Smooth muscle cell (in vitro differentiated cells): ENCODE measurements at regions not wholly inside any gene's neighbourhood (a gene's known extent, or its start where the extent isn't known, plus 50 kb on each side); places are given as distances from the start of the nearest gene placed in this dataset.

Experiments
- DNase-seq: peaks from one replicate; lab custom pipeline; 2025; ENCODE audit not compliant: unreplicated experiment; lab: John Stamatoyannopoulos, UW
- H2AFZ ChIP-seq: fragments of 200-600 bp; sonication (generic); 2 replicates; pipeline ENCODE4 v1.6.0; 2016; ENCODE audit warnings: antibody characterized with exemption, low read depth, mild to moderate bottlenecking
- H3F3A ChIP-seq: fragments of 200-600 bp; sonication (generic); 2 replicates; pipeline ENCODE4 v1.6.0; 2017; ENCODE audit warnings: antibody characterized with exemption, low read depth
- H3K27ac ChIP-seq: fragments of 200-600 bp; sonication (generic); 2 replicates; pipeline ENCODE4 v1.5.1; 2016; ENCODE audit warnings: low read depth, mild to moderate bottlenecking
- H3K27me3 ChIP-seq: fragments of 200-600 bp; sonication (generic); 2 replicates; pipeline ENCODE4 v1.6.1; 2016; ENCODE audit warnings: low read depth, mild to moderate bottlenecking
- H3K36me3 ChIP-seq: fragments of 200-600 bp; sonication (generic); 2 replicates; pipeline ENCODE4 v1.5.1; 2016; ENCODE audit warnings: low read depth
- H3K4me1 ChIP-seq: fragments of 200-600 bp; sonication (generic); 2 replicates; pipeline ENCODE4 v1.5.1; 2016; ENCODE audit warnings: low read depth
- H3K4me2 ChIP-seq: fragments of 200-600 bp; sonication (generic); 2 replicates; pipeline ENCODE4 v1.6.0; 2016; ENCODE audit warnings: mild to moderate bottlenecking
- H3K4me3 ChIP-seq: fragments of 200-600 bp; sonication (generic); 2 replicates; pipeline ENCODE4 v1.5.1; 2016; ENCODE audit warnings: mild to moderate bottlenecking
- H3K79me2 ChIP-seq: fragments of 200-600 bp; sonication (generic); 2 replicates; pipeline ENCODE4 v1.6.0; 2016; ENCODE audit warnings: low read depth, mild to moderate bottlenecking
- H3K9ac ChIP-seq: fragments of 200-600 bp; sonication (generic); 2 replicates; pipeline ENCODE4 v1.6.0; 2016; ENCODE audit warnings: low read depth
- H3K9me3 ChIP-seq: fragments of 200-600 bp; sonication (generic); replicated peaks from 2 replicates; pipeline ENCODE4 v1.5.1; 2016; ENCODE audit warnings: low read depth
- H4K20me1 ChIP-seq: fragments of 200-600 bp; sonication (generic); 2 replicates; pipeline ENCODE4 v1.6.0; 2016; ENCODE audit warnings: low read depth
- WGBS: methylation state at CpG from one replicate; pipeline ENCODE4 v1.1.7; 2016; ENCODE audit warnings: low lambda C conversion rate; 5-methylcytosine and 5-hydroxymethylcytosine counted together
- TF ChIP-seq, protein P1 (sequence below): fragments of 200-600 bp; sonication (generic); IDR thresholded peaks from 2 replicates; pipeline ENCODE4 v1.5.1; 2017; ENCODE audit warnings: borderline replicate concordance, mild to moderate bottlenecking, antibody characterized with exemption; ENCODE audit not compliant: insufficient read depth, poor library complexity, severe bottlenecking

DNA sequence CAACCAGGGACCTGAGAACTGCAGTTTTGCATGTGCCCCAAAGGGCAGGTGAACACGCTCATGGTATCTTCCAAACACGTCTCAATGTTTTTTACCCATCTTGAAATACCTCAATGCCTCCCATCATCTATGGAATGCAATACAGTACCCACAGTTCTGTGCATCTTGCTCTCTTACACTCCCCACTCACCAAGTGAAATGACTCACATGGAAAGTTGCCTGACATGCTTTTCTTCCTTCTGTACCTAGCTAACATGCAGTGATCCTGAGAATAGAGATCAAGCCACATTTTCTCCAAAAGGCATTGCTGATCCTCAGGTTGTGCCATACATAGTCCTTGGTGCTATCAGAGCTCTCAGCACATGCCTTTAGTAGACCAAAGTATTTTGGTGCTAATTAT, 373.9 kb downstream of the GPD2 start:
- 91% methylated on average over 2 of the region's 2 CpGs for WGBS
- TF ChIP-seq, protein P1, sequence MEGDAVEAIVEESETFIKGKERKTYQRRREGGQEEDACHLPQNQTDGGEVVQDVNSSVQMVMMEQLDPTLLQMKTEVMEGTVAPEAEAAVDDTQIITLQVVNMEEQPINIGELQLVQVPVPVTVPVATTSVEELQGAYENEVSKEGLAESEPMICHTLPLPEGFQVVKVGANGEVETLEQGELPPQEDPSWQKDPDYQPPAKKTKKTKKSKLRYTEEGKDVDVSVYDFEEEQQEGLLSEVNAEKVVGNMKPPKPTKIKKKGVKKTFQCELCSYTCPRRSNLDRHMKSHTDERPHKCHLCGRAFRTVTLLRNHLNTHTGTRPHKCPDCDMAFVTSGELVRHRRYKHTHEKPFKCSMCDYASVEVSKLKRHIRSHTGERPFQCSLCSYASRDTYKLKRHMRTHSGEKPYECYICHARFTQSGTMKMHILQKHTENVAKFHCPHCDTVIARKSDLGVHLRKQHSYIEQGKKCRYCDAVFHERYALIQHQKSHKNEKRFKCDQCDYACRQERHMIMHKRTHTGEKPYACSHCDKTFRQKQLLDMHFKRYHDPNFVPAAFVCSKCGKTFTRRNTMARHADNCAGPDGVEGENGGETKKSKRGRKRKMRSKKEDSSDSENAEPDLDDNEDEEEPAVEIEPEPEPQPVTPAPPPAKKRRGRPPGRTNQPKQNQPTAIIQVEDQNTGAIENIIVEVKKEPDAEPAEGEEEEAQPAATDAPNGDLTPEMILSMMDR = no peak
- H3K4me1 ChIP-seq = no peaks in the 10 kb centered on the region
- no peaks in the 10 kb centered on the region for H3K36me3 ChIP-seq
- H3K27me3 ChIP-seq = no peaks in the 10 kb centered on the region
- H4K20me1 ChIP-seq = no peaks in the 10 kb centered on the region
- H3K27ac ChIP-seq = no peak overlapping the region
- H3K4me2 ChIP-seq = no peak overlapping the region
- no peak for DNase-seq
- H3K79me2 ChIP-seq = no peaks in the 10 kb centered on the region
- no peaks in the 10 kb centered on the region for H3K9me3 ChIP-seq
- H2AFZ ChIP-seq = no peak overlapping the region
- no peak overlapping the region for H3K9ac ChIP-seq
- no peak overlapping the region for H3K4me3 ChIP-seq
- no peaks in the 10 kb centered on the region for H3F3A ChIP-seq

DNA sequence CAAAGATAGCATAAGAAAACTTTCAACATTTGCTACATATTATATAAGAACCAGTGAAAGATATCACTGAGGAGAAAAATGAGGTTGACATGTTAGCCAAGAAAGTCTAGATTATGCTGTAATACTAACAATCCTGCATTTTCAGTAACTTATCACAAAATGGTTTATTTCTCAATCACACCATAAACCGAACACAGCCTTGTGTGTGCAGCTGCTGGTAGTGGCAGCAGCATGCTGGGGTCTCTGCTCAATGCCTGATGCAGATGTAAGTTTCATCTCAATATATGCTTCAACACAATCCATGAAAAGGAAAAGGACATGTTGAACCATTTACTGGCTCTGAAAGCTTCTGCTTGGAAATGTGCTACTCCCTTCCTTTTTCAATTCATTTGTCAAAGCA, 376.3 kb downstream of the GPD2 start:
- Histone ChIP-seq H3K27me3 (no peaks in the 10 kb centered on the region), H3K79me2 (no peaks in the 10 kb centered on the region), H3K4me1 (no peaks in the 10 kb centered on the region), H3F3A (no peaks in the 10 kb centered on the region), H2AFZ (no peak overlapping the region), H3K9ac (no peak overlapping the region), H3K4me3 (no peak overlapping the region), H3K27ac (no peak overlapping the region), H4K20me1 (no peaks in the 10 kb centered on the region), H3K9me3 (no peaks in the 10 kb centered on the region), H3K36me3 (no peaks in the 10 kb centered on the region), H3K4me2 (no peak overlapping the region)
- 81% methylated on average over 1 of the region's 1 CpG for WGBS
- DNase-seq = no peak
- TF ChIP-seq, protein P1 = no peak

DNA sequence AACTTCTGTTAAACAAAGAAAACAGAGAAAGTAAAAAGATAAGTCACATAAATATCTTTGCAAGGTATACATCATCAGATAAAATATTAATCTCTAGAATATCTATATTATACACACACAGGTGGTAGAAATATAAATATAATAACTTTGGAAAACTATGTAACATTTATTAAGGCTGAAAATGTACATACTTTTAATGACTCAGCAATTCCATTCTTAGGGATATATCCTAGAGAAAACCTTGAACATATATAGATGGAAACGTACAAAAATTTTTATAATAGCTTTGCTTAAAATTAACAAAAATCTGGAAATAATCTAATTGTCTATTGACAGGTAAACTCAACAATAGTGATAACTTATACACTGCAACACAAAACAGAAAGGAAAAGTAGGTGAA, 381.3 kb downstream of the GPD2 start:
- Histone ChIP-seq H3K9me3 (no peaks in the 10 kb centered on the region), H3K79me2 (no peaks in the 10 kb centered on the region), H3K4me3 (no peak overlapping the region), H3K27me3 (no peaks in the 10 kb centered on the region), H4K20me1 (no peaks in the 10 kb centered on the region), H3K4me1 (no peaks in the 10 kb centered on the region), H3F3A (no peaks in the 10 kb centered on the region), H3K4me2 (no peak overlapping the region), H2AFZ (no peak overlapping the region), H3K27ac (no peak overlapping the region), H3K9ac (no peak overlapping the region), H3K36me3 (no peaks in the 10 kb centered on the region)
- WGBS = 98% methylated on average over 1 of the region's 1 CpG
- DNase-seq = no peak
- TF ChIP-seq, protein P1 = no peak

DNA sequence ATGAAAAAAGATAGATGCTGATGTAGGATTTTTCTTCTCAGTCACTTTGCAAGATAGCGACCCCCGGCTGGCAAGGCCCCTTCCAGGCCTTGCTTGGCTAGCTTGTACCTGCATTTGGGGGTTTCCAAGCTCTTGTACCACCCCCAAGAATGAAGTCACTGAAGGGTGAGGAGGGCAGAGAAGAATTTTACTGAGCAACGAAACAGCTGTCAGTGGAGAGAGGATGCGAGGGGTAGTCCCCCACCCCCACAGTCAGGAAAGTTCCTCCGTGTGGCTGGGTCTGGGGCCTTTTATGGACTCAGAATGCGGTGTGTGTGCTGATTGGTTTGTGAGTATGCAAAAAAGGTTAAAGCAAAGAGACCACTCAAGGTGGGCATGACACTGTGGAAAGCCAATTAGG, 382.0 kb downstream of the GPD2 start:
- no peaks in the 10 kb centered on the region for H3K4me1 ChIP-seq
- no peak overlapping the region for H3K9ac ChIP-seq
- H3K4me2 ChIP-seq = no peak overlapping the region
- no peaks in the 10 kb centered on the region for H3K79me2 ChIP-seq
- DNase-seq = no peak
- H3K27ac ChIP-seq = no peak overlapping the region
- no peaks in the 10 kb centered on the region for H4K20me1 ChIP-seq
- H3K36me3 ChIP-seq = no peaks in the 10 kb centered on the region
- H3F3A ChIP-seq = no peaks in the 10 kb centered on the region
- 85% methylated on average over 6 of the region's 6 CpGs for WGBS
- H3K4me3 ChIP-seq = no peak overlapping the region
- no peak overlapping the region for H2AFZ ChIP-seq
- H3K9me3 ChIP-seq = no peaks in the 10 kb centered on the region
- TF ChIP-seq, protein P1 = no peak
- H3K27me3 ChIP-seq = no peaks in the 10 kb centered on the region
